GM12891 (cell line): ENCODE measurements at regions not wholly inside any gene's neighbourhood (a gene's known extent, or its start where the extent isn't known, plus 50 kb on each side); places are given as distances from the start of the nearest gene placed in this dataset.

Source experiments
- PAX5 ChIP-seq: IDR thresholded peaks from 2 replicates; pipeline ENCODE4 v1.6.1; 2011; ENCODE audit warnings: low read length, moderate library complexity, mild to moderate bottlenecking; ENCODE audit not compliant: insufficient read depth, severe bottlenecking
- POLR2A ChIP-seq: IDR thresholded peaks from 2 replicates; pipeline ENCODE4 v1.6.1; 2011; ENCODE audit warnings: low read depth, low read length, control low read depth
- POLR2AphosphoS5 ChIP-seq: IDR thresholded peaks from 2 replicates; pipeline ENCODE4 v1.6.1; 2011; ENCODE audit warnings: low read depth, low read length, control low read depth
- POU2F2 ChIP-seq: IDR thresholded peaks from 2 replicates; pipeline ENCODE4 v1.6.1; 2011; ENCODE audit warnings: low read depth, mild to moderate bottlenecking, control low read depth, low read length, moderate library complexity
- SPI1 ChIP-seq: IDR thresholded peaks from 2 replicates; pipeline ENCODE4 v1.6.1; 2011; ENCODE audit warnings: low read depth, low read length, control low read depth
- TAF1 ChIP-seq: IDR thresholded peaks from 2 replicates; pipeline ENCODE4 v1.6.1; 2011; ENCODE audit warnings: low read depth, low read length, control low read depth

DNA sequence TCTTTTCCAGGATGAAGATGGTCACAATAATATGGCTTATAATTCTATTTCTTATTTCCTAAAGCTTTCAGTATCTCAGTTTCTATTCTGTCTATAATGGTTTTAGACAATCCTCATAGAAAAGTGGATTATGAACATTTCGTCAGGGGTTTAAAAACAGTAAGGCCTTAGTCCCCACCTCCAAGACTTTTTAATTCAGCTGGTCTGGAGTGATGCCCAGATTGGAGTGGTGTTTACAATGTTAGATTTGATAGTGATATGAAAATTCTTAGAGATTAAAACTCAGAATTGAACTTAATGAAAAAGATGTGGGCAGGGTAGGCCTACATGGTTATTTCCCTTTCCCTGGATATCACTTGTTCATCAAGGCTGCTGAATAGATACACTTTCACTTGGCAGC lies 1238.3 kb downstream of the SORCS3 start:
- no peak for TF ChIP-seq POLR2AphosphoS5
- no peak for TF ChIP-seq TAF1
- no peak for TF ChIP-seq POLR2A
- no peak for TF ChIP-seq SPI1
- no peak for TF ChIP-seq POU2F2
- TF ChIP-seq PAX5, result no peak
